ENCODE measurements at regions not wholly inside any gene's neighbourhood (a gene's known extent, or its start where the extent isn't known, plus 50 kb on each side); places are given as distances from the start of the nearest gene placed in this dataset.

DNA sequence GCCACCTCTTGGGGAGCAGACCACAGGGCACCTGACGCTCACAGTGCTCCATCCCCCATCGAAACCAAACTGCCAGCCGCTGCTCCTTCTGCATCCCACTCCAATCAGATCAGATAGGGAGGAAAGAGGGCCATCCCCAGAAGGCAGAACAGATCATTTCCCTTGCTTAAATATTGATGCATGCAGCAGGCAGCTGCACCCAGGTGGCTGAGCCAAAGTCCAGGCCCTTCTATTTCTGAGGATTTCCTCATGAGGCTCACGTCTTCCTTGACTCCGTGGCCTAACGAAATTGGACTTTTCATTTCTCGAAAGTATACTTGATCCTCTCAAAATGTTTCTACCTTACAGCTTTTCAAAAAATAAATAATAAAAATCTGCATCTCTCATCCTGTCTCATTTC is 239.2 kb downstream of the ATG4C start:
- no peaks in the 10 kb centered on the region for H3K9me2 ChIP-seq (ENCODE audit: insufficient read depth, low read length)

DNA sequence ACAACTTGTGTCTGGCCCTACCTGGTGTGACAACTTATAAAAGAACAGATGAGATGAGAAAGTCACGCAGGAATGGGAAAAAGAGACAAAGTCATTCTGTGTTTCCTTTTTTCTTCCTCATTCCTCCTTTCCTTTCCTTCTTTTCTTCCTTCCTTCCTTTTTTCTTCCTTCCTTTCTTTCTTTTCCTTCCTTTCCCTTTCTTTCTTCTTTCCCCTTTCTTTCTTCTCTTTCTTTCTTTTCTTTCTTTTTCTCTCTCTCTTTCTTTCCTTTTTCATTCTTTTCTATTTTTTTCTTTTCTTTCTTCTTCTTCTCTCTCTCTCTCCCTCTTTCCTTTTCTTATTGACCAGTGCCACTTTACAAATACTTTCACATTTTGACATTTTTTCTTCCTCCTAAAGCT is 239.7 kb downstream of the ATG4C start:
- H3K9me2 ChIP-seq (ENCODE audit: insufficient read depth, low read length), result no peaks in the 10 kb centered on the region
- TF ChIP-seq EP300 (conservative IDR thresholded peaks at IDR 0.05; ENCODE audit: poor library complexity, severe bottlenecking), result no peak
- no peak overlapping the region for H3K4me2 ChIP-seq (ENCODE audit: low read length)
- no peaks in the 10 kb centered on the region for H3K79me2 ChIP-seq (replicated peaks; ENCODE audit: insufficient read depth, low read length)
- H3K27ac ChIP-seq (ENCODE audit: low read length), result no peak overlapping the region
- H3F3A ChIP-seq (ENCODE audit: insufficient read depth, low read length, poor library complexity, severe bottlenecking), result no peaks in the 10 kb centered on the region
- no peaks in the 10 kb centered on the region for H4K20me1 ChIP-seq (ENCODE audit: insufficient read depth)
- H3K27me3 ChIP-seq (ENCODE audit: insufficient read depth, low read depth, low read length), result no peaks in the 10 kb centered on the region
- no peaks in the 10 kb centered on the region for H3K36me3 ChIP-seq (ENCODE audit: insufficient read depth, low read length)
- no peak overlapping the region for H3K9ac ChIP-seq (ENCODE audit: low read length)
- H3K4me3 ChIP-seq (ENCODE audit: low read length), result no peak overlapping the region
- H2AFZ ChIP-seq (ENCODE audit: low read depth, low read length), result no peak overlapping the region
- H3K9me3 ChIP-seq (ENCODE audit: low read length), result no peaks in the 10 kb centered on the region

More for the DNA sequence above, 239.2 kb downstream of the ATG4C start:
- TF ChIP-seq SMC3 (conservative IDR thresholded peaks at IDR 0.05; ENCODE audit: poor library complexity), result no peak
- TF ChIP-seq TAF1 (IDR thresholded peaks at IDR 0.05; ENCODE audit: low read depth), result no peak
- TF ChIP-seq POLR2AphosphoS5 (IDR thresholded peaks at IDR 0.05), result no peak
- TF ChIP-seq, protein P1, sequence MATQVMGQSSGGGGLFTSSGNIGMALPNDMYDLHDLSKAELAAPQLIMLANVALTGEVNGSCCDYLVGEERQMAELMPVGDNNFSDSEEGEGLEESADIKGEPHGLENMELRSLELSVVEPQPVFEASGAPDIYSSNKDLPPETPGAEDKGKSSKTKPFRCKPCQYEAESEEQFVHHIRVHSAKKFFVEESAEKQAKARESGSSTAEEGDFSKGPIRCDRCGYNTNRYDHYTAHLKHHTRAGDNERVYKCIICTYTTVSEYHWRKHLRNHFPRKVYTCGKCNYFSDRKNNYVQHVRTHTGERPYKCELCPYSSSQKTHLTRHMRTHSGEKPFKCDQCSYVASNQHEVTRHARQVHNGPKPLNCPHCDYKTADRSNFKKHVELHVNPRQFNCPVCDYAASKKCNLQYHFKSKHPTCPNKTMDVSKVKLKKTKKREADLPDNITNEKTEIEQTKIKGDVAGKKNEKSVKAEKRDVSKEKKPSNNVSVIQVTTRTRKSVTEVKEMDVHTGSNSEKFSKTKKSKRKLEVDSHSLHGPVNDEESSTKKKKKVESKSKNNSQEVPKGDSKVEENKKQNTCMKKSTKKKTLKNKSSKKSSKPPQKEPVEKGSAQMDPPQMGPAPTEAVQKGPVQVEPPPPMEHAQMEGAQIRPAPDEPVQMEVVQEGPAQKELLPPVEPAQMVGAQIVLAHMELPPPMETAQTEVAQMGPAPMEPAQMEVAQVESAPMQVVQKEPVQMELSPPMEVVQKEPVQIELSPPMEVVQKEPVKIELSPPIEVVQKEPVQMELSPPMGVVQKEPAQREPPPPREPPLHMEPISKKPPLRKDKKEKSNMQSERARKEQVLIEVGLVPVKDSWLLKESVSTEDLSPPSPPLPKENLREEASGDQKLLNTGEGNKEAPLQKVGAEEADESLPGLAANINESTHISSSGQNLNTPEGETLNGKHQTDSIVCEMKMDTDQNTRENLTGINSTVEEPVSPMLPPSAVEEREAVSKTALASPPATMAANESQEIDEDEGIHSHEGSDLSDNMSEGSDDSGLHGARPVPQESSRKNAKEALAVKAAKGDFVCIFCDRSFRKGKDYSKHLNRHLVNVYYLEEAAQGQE (IDR thresholded peaks at IDR 0.05; ENCODE audit: borderline replicate concordance), result no peak
- TF ChIP-seq, protein P2, sequence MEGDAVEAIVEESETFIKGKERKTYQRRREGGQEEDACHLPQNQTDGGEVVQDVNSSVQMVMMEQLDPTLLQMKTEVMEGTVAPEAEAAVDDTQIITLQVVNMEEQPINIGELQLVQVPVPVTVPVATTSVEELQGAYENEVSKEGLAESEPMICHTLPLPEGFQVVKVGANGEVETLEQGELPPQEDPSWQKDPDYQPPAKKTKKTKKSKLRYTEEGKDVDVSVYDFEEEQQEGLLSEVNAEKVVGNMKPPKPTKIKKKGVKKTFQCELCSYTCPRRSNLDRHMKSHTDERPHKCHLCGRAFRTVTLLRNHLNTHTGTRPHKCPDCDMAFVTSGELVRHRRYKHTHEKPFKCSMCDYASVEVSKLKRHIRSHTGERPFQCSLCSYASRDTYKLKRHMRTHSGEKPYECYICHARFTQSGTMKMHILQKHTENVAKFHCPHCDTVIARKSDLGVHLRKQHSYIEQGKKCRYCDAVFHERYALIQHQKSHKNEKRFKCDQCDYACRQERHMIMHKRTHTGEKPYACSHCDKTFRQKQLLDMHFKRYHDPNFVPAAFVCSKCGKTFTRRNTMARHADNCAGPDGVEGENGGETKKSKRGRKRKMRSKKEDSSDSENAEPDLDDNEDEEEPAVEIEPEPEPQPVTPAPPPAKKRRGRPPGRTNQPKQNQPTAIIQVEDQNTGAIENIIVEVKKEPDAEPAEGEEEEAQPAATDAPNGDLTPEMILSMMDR (IDR thresholded peaks at IDR 0.05; ENCODE audit: poor library complexity, severe bottlenecking), result no peak
- no peak for TF ChIP-seq MXI1 (conservative IDR thresholded peaks at IDR 0.05; ENCODE audit: poor library complexity, severe bottlenecking)
- no peak for TF ChIP-seq RAD21 (conservative IDR thresholded peaks at IDR 0.05)
- TF ChIP-seq EP300 (conservative IDR thresholded peaks at IDR 0.05; ENCODE audit: poor library complexity, severe bottlenecking), result no peak
- TF ChIP-seq EZH2 (IDR thresholded peaks at IDR 0.05; ENCODE audit: borderline replicate concordance, insufficient read depth, low read length, poor library complexity, severe bottlenecking), result no peak
- Histone ChIP-seq H3K27me3 (ENCODE audit: insufficient read depth, low read depth, low read length) (no peaks in the 10 kb centered on the region), H3K79me2 (replicated peaks; ENCODE audit: insufficient read depth, low read length) (no peaks in the 10 kb centered on the region), H3K36me3 (ENCODE audit: insufficient read depth, low read length) (no peaks in the 10 kb centered on the region), H3K9me3 (ENCODE audit: low read length) (no peaks in the 10 kb centered on the region), H3K27ac (ENCODE audit: low read length) (no peak overlapping the region), H3K4me3 (ENCODE audit: low read length) (no peak overlapping the region), H2AFZ (ENCODE audit: low read depth, low read length) (no peak overlapping the region), H3F3A (ENCODE audit: insufficient read depth, low read length, poor library complexity, severe bottlenecking) (no peaks in the 10 kb centered on the region), H3K4me2 (ENCODE audit: low read length) (no peak overlapping the region), H3K9ac (ENCODE audit: low read length) (no peak overlapping the region), H4K20me1 (ENCODE audit: insufficient read depth) (no peaks in the 10 kb centered on the region)

DNA sequence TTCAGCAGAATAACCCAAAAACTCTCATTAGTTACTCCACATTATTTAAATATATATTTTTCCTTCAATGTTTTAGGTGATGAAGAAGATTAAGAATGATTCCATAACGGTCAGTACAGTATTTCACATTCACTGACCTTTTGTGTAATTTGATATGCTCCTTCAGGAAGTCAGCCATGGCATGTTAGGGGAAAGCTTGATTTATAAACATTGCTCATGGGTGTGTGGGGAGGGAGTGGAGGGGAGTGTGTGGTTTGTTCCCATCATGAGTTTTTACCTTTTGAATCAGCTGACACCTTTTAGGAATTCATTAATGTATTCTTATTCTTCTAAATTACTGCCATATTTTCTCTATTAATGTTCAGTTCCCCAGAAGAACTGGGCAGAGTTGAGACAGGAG is 240.2 kb downstream of the ATG4C start:
- no peaks in the 10 kb centered on the region for H3K9me2 ChIP-seq (ENCODE audit: insufficient read depth, low read length)
- H3F3A ChIP-seq (ENCODE audit: insufficient read depth, low read length, poor library complexity, severe bottlenecking), result no peaks in the 10 kb centered on the region
- H3K9me3 ChIP-seq (ENCODE audit: low read length), result no peaks in the 10 kb centered on the region
- H3K36me3 ChIP-seq (ENCODE audit: insufficient read depth, low read length), result no peaks in the 10 kb centered on the region
- no peak overlapping the region for H3K27ac ChIP-seq (ENCODE audit: low read length)
- no peak overlapping the region for H3K4me2 ChIP-seq (ENCODE audit: low read length)
- no peak overlapping the region for H3K4me3 ChIP-seq (ENCODE audit: low read length)
- H3K9ac ChIP-seq (ENCODE audit: low read length), result no peak overlapping the region
- no peaks in the 10 kb centered on the region for H3K79me2 ChIP-seq (replicated peaks; ENCODE audit: insufficient read depth, low read length)
- TF ChIP-seq POLR2AphosphoS5 (IDR thresholded peaks at IDR 0.05) (no peak), EZH2 (IDR thresholded peaks at IDR 0.05; ENCODE audit: borderline replicate concordance, insufficient read depth, low read length, poor library complexity, severe bottlenecking) (no peak), SMC3 (conservative IDR thresholded peaks at IDR 0.05; ENCODE audit: poor library complexity) (no peak), RAD21 (conservative IDR thresholded peaks at IDR 0.05) (no peak), EP300 (conservative IDR thresholded peaks at IDR 0.05; ENCODE audit: poor library complexity, severe bottlenecking) (no peak), TAF1 (IDR thresholded peaks at IDR 0.05; ENCODE audit: low read depth) (no peak), MXI1 (conservative IDR thresholded peaks at IDR 0.05; ENCODE audit: poor library complexity, severe bottlenecking) (no peak)
- TF ChIP-seq, protein P2 (IDR thresholded peaks at IDR 0.05; ENCODE audit: poor library complexity, severe bottlenecking), result no peak
- TF ChIP-seq, protein P1 (IDR thresholded peaks at IDR 0.05; ENCODE audit: borderline replicate concordance), result no peak
- no peak overlapping the region for H2AFZ ChIP-seq (ENCODE audit: low read depth, low read length)
- no peaks in the 10 kb centered on the region for H4K20me1 ChIP-seq (ENCODE audit: insufficient read depth)
- no peaks in the 10 kb centered on the region for H3K27me3 ChIP-seq (ENCODE audit: insufficient read depth, low read depth, low read length)

All from neural cell (in vitro differentiated cells).